AG09309 (cell line): ENCODE measurements at regions not wholly inside any gene's neighbourhood (a gene's known extent, or its start where the extent isn't known, plus 50 kb on each side); places are given as distances from the start of the nearest gene placed in this dataset.
"Not testable (repeated sequence)": the region's sequence is repeated elsewhere in the genome, so short reads cannot be mapped to it uniquely, and the experiment has no call there.

Experiments used
- DNase-seq: peaks from one replicate; pipeline ENCODE4 v3.0.0-alpha.2; 2010; ENCODE audit warnings: low read depth
- H3K4me3 ChIP-seq: 2 replicates; pipeline ENCODE4 v1.5.1; 2011; ENCODE audit warnings: mild to moderate bottlenecking, low read depth, low read length, moderate library complexity; ENCODE audit not compliant: control insufficient read depth
- CTCF ChIP-seq: IDR thresholded peaks from 2 replicates; pipeline ENCODE4 v1.5.1; 2011; ENCODE audit warnings: mild to moderate bottlenecking, low read depth, low read length, inconsistent platforms; ENCODE audit not compliant: insufficient read depth, control insufficient read depth; ENCODE audit errors: missing control alignments

GRCh38 chr12:92396647-92397252 lies 251.1 kb upstream of the BTG1 start:
- peak; percentile 56 for DNase-seq
- TF ChIP-seq CTCF = no peak
- H3K4me3 ChIP-seq = no peak overlapping the region

- no peak overlapping the region for H3K4me3 ChIP-seq
Observed at GRCh38 chr12:92395322-92395721, 249.7 kb upstream of the BTG1 start.

GRCh38 chr12:92394895-92395294 lies 249.2 kb upstream of the BTG1 start:
- no peak for TF ChIP-seq CTCF
- no peak for DNase-seq
- no peak overlapping the region for H3K4me3 ChIP-seq

More at GRCh38 chr12:92395322-92395721, 249.7 kb upstream of the BTG1 start:
- TF ChIP-seq CTCF = no peak
- no peak for DNase-seq

- DNase-seq = no peak
- H3K4me3 ChIP-seq = no peak overlapping the region
- no peak for TF ChIP-seq CTCF
Observed at GRCh38 chr12:92393504-92393903, 247.9 kb upstream of the BTG1 start.

GRCh38 chr12:92391726-92392125 lies 246.1 kb upstream of the BTG1 start:
- H3K4me3 ChIP-seq, DNase-seq: not testable (repeated sequence)

GRCh38 chr12:92389466-92389865 lies 243.8 kb upstream of the BTG1 start:
- DNase-seq = no peak
- H3K4me3 ChIP-seq = no peak overlapping the region
- TF ChIP-seq CTCF = no peak

GRCh38 chr12:92385296-92385695 lies 239.7 kb upstream of the BTG1 start:
- no peak for DNase-seq
- no peak for TF ChIP-seq CTCF
- H3K4me3 ChIP-seq = no peak overlapping the region
